ENCODE measurements at regions not wholly inside any gene's neighbourhood (a gene's known extent, or its start where the extent isn't known, plus 50 kb on each side); places are given as distances from the start of the nearest gene placed in this dataset.

DNA sequence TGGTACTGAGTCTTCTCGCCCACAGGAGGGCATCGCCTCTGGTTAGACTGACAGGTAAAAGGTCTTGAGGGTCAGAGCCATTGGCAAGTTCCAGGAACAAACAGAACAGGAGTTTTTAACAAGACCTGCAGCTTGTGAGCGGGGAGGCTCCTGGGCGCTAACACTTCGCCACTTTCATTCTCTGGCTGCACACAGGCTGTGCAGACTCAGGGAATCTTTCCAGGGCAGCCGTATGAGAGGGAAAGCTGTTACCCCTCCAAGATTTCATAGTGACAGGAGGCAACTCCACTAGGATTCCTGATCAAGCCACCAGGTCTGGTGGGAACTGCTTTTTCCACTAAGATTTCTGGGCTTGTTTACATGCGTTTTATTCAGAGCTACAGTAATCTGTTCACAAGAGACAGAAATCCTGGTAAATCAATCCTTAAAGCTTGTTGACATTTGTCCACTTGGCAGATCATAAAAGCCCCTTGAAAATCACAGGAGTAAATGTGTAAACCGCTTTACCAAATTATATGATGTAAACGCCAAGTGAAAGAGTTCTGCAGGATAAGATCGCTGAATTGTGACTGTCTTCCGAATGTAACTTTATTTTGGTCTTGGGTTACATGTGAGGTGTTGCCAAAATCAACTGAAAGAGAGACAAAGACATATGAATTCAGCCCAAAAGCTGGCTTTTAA is 190.6 kb downstream of the MZT1 start (continued):
- no peak for TF ChIP-seq ZFP91 (CRISPR knock-in tag; IDR thresholded peaks at IDR 0.05; ENCODE audit: borderline replicate concordance)
- TF ChIP-seq, protein P1, sequence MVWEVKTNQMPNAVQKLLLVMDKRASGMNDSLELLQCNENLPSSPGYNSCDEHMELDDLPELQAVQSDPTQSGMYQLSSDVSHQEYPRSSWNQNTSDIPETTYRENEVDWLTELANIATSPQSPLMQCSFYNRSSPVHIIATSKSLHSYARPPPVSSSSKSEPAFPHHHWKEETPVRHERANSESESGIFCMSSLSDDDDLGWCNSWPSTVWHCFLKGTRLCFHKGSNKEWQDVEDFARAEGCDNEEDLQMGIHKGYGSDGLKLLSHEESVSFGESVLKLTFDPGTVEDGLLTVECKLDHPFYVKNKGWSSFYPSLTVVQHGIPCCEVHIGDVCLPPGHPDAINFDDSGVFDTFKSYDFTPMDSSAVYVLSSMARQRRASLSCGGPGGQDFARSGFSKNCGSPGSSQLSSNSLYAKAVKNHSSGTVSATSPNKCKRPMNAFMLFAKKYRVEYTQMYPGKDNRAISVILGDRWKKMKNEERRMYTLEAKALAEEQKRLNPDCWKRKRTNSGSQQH (CRISPR knock-in tag; IDR thresholded peaks at IDR 0.05; ENCODE audit: low read depth): no peak
- TF ChIP-seq DR1 (CRISPR knock-in tag; IDR thresholded peaks at IDR 0.05): no peak
- no peak for TF ChIP-seq DRAP1 (CRISPR knock-in tag; IDR thresholded peaks at IDR 0.05)
- no peak for TF ChIP-seq ZNF329 (CRISPR knock-in tag; IDR thresholded peaks at IDR 0.05; ENCODE audit: low read depth)
- no peak for TF ChIP-seq HNF1B (CRISPR knock-in tag; IDR thresholded peaks at IDR 0.05)
- TF ChIP-seq MIXL1 (CRISPR knock-in tag; IDR thresholded peaks at IDR 0.05): 0 out of 2 replicates have a peak, but pooled peaks have one; percentile 10
- peak; percentile 21; the same call in 1 of the 2 replicates for TF ChIP-seq BCL6 (CRISPR knock-in tag; IDR thresholded peaks at IDR 0.05)
- no peak for TF ChIP-seq ZIK1 (CRISPR knock-in tag; IDR thresholded peaks at IDR 0.05; ENCODE audit: borderline replicate concordance, low read depth)
- no peak for TF ChIP-seq E2F2 (CRISPR knock-in tag; IDR thresholded peaks at IDR 0.05; ENCODE audit: borderline replicate concordance)
- TF ChIP-seq, protein P2, sequence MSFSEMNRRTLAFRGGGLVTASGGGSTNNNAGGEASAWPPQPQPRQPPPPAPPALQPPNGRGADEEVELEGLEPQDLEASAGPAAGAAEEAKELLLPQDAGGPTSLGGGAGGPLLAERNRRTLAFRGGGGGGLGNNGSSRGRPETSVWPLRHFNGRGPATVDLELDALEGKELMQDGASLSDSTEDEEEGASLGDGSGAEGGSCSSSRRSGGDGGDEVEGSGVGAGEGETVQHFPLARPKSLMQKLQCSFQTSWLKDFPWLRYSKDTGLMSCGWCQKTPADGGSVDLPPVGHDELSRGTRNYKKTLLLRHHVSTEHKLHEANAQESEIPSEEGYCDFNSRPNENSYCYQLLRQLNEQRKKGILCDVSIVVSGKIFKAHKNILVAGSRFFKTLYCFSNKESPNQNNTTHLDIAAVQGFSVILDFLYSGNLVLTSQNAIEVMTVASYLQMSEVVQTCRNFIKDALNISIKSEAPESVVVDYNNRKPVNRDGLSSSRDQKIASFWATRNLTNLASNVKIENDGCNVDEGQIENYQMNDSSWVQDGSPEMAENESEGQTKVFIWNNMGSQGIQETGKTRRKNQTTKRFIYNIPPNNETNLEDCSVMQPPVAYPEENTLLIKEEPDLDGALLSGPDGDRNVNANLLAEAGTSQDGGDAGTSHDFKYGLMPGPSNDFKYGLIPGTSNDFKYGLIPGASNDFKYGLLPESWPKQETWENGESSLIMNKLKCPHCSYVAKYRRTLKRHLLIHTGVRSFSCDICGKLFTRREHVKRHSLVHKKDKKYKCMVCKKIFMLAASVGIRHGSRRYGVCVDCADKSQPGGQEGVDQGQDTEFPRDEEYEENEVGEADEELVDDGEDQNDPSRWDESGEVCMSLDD (CRISPR knock-in tag; IDR thresholded peaks at IDR 0.05; ENCODE audit: borderline replicate concordance): no peak
- peak; percentile 35 for TF ChIP-seq CTCF (CRISPR knock-in tag; IDR thresholded peaks at IDR 0.05)
- TF ChIP-seq, protein P3, sequence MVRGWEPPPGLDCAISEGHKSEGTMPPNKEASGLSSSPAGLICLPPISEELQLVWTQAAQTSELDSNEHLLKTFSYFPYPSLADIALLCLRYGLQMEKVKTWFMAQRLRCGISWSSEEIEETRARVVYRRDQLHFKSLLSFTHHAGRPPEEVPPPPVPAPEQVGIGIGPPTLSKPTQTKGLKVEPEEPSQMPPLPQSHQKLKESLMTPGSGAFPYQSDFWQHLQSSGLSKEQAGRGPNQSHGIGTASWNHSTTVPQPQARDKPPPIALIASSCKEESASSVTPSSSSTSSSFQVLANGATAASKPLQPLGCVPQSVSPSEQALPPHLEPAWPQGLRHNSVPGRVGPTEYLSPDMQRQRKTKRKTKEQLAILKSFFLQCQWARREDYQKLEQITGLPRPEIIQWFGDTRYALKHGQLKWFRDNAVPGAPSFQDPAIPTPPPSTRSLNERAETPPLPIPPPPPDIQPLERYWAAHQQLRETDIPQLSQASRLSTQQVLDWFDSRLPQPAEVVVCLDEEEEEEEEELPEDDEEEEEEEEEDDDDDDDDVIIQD (CRISPR knock-in tag; IDR thresholded peaks at IDR 0.05; ENCODE audit: low read depth): no peak
- TF ChIP-seq ARNT2 (CRISPR knock-in tag; IDR thresholded peaks at IDR 0.05; ENCODE audit: low read depth): no peak
- peak; percentile 25; the same call in 1 of the 2 replicates for TF ChIP-seq MEIS2 (CRISPR knock-in tag; IDR thresholded peaks at IDR 0.05)
- TF ChIP-seq RNF2 (conservative IDR thresholded peaks at IDR 0.05; ENCODE audit: low read depth): no peak
